ENCODE measurements at regions not wholly inside any gene's neighbourhood (a gene's known extent, or its start where the extent isn't known, plus 50 kb on each side); places are given as distances from the start of the nearest gene placed in this dataset.

DNA sequence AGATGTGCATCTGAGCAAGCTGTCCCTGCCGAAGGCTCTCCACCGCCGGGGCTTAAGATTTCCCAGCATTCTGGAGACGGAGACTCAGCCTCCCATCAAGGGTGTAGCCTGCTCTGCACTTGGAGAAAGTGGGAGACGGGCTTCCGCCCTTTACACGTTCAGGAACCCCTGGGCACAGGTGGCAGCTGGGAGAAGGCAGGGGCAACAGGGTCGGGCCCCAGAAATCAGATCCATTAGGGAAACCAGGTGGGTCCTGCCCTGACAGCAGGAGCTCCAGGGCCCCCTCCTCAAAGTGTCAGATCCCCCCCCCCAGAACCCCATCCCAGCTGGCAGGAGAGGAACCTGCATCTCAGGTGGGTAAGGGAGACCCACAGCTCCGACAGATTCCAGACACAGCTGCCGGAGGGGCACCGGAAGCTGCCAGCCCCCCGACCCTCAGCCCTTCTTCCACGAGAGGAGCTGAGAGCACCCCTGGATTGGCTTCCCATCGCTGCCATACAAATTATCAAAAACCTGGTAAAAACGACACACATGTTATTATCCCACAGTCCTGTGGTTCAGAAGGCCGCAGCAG is 236.6 kb downstream of the NPHP4 start:
- TF ChIP-seq TAF1 (IDR thresholded peaks at IDR 0.05; ENCODE audit: low read depth) = no peak
- TF ChIP-seq, protein P1, sequence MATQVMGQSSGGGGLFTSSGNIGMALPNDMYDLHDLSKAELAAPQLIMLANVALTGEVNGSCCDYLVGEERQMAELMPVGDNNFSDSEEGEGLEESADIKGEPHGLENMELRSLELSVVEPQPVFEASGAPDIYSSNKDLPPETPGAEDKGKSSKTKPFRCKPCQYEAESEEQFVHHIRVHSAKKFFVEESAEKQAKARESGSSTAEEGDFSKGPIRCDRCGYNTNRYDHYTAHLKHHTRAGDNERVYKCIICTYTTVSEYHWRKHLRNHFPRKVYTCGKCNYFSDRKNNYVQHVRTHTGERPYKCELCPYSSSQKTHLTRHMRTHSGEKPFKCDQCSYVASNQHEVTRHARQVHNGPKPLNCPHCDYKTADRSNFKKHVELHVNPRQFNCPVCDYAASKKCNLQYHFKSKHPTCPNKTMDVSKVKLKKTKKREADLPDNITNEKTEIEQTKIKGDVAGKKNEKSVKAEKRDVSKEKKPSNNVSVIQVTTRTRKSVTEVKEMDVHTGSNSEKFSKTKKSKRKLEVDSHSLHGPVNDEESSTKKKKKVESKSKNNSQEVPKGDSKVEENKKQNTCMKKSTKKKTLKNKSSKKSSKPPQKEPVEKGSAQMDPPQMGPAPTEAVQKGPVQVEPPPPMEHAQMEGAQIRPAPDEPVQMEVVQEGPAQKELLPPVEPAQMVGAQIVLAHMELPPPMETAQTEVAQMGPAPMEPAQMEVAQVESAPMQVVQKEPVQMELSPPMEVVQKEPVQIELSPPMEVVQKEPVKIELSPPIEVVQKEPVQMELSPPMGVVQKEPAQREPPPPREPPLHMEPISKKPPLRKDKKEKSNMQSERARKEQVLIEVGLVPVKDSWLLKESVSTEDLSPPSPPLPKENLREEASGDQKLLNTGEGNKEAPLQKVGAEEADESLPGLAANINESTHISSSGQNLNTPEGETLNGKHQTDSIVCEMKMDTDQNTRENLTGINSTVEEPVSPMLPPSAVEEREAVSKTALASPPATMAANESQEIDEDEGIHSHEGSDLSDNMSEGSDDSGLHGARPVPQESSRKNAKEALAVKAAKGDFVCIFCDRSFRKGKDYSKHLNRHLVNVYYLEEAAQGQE (IDR thresholded peaks at IDR 0.05; ENCODE audit: low read depth) = no peak
- TF ChIP-seq YY1 (IDR thresholded peaks at IDR 0.05; ENCODE audit: low read depth) = no peak
- TF ChIP-seq, protein P2, sequence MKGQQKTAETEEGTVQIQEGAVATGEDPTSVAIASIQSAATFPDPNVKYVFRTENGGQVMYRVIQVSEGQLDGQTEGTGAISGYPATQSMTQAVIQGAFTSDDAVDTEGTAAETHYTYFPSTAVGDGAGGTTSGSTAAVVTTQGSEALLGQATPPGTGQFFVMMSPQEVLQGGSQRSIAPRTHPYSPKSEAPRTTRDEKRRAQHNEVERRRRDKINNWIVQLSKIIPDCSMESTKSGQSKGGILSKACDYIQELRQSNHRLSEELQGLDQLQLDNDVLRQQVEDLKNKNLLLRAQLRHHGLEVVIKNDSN (IDR thresholded peaks at IDR 0.05) = no peak
- no peak for TF ChIP-seq CEBPB (IDR thresholded peaks at IDR 0.05)
- no peak for TF ChIP-seq FOXM1 (IDR thresholded peaks at IDR 0.05; ENCODE audit: borderline replicate concordance, low read depth)
- no peak for TF ChIP-seq RAD21 (IDR thresholded peaks at IDR 0.05; ENCODE audit: low read depth)
- TF ChIP-seq TEAD4 (IDR thresholded peaks at IDR 0.05) = no peak
- TF ChIP-seq, protein P3, sequence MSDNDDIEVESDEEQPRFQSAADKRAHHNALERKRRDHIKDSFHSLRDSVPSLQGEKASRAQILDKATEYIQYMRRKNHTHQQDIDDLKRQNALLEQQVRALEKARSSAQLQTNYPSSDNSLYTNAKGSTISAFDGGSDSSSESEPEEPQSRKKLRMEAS (IDR thresholded peaks at IDR 0.05) = no peak
- TF ChIP-seq NFIC (IDR thresholded peaks at IDR 0.05) = no peak

DNA sequence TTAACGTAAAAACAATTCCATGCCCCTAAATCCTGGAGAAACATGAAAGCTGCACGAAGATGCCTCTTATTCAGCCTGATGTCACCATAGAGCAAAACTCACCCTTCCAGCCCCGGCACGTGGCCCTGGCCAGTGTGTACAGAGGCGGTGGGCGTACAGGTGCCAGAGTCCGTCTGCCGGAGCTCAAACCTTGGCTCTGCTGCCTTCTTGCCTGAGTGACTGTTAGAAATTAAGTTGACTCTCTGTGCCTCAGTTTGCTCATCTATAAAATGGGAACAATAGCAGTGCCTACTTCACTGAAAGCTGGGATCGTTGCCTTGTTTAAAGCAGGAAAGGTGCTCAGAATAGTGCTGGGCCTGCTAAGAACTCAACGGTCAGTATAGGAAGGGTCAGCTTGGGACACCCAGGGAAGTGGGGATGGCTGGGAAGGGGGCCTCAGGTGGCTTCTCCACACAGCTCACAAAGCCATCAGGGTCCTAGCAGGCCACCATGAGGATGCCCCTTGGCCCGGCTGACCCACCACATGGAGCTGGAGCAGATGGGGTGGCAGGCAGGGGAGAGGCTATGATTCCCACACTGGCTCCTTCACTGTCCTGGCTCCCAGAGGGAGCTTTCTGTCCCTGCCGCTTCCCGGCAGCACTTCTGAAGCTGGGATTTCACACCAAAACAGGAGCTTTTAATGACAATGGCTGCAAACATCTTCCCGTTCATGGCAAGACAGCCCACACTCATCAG is 237.2 kb downstream of the NPHP4 start:
- TF ChIP-seq FOXM1 (IDR thresholded peaks at IDR 0.05; ENCODE audit: borderline replicate concordance, low read depth) (no peak), CREB1 (IDR thresholded peaks at IDR 0.05; ENCODE audit: low read depth) (no peak), TCF12 (IDR thresholded peaks at IDR 0.05; ENCODE audit: low read depth) (no peak), NFIC (IDR thresholded peaks at IDR 0.05) (no peak)
- TF ChIP-seq, protein P3 (IDR thresholded peaks at IDR 0.05) = no peak
- TF ChIP-seq, protein P1 (IDR thresholded peaks at IDR 0.05; ENCODE audit: low read depth) = no peak
- TF ChIP-seq, protein P2 (IDR thresholded peaks at IDR 0.05) = no peak

DNA sequence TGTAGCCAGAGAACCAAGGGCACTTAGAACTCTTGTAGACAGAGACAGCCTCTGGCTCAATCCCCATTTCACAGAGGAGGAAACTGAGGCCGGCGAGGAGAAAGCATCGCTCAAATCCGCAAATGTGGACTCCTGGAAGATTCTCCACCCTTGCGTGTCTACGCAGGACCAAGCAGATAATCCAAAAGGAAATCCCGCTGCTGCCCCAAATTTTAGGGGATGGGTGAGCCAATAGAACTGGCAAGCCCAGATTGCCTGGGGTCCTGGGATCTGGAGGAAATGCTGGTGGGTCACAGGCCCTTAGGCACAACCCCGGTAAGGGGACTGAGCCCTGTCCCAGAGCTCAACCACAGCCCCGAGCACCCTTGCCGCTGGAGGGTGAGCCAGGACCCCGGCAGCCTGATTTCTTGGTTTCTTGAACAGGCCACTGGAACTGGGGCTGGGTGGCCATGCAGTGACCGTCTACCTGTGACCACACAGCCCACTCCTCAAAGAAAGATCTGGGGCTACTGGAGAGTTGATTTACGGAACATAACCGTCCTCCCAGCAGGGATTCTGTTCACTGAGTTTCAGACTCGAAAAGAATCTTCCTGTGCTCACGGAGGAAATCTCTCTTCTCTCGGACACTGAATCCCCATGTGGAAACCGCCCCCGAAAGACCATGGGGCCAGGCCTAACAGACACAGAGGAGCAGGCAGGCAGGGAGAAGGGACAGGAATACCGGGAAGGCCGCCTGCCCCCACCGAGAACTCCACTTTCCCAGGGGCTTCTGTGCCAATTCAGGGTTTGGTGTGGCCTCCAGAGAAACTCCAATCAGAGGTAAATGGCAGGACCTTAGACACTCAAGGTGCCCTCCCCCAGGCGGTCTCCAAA is 238.4 kb downstream of the NPHP4 start:
- TF ChIP-seq, protein P1 (IDR thresholded peaks at IDR 0.05; ENCODE audit: low read depth) = no peak
- TF ChIP-seq FOXM1 (IDR thresholded peaks at IDR 0.05; ENCODE audit: borderline replicate concordance, low read depth) = no peak
- no peak for TF ChIP-seq CREB1 (IDR thresholded peaks at IDR 0.05; ENCODE audit: low read depth)
- TF ChIP-seq TCF12 (IDR thresholded peaks at IDR 0.05; ENCODE audit: low read depth) = no peak
- no peak for TF ChIP-seq YY1 (IDR thresholded peaks at IDR 0.05; ENCODE audit: low read depth)
- TF ChIP-seq, protein P3 (IDR thresholded peaks at IDR 0.05) = no peak
- TF ChIP-seq NFIC (IDR thresholded peaks at IDR 0.05) = no peak
- no peak for TF ChIP-seq RAD21 (IDR thresholded peaks at IDR 0.05; ENCODE audit: low read depth)
- TF ChIP-seq ZBTB7A (IDR thresholded peaks at IDR 0.05; ENCODE audit: low read depth) = no peak
- TF ChIP-seq EP300 (IDR thresholded peaks at IDR 0.05; ENCODE audit: borderline replicate concordance) = no peak
- no peak for TF ChIP-seq TEAD4 (IDR thresholded peaks at IDR 0.05)
- no peak for TF ChIP-seq CEBPB (IDR thresholded peaks at IDR 0.05)

Measured in Ishikawa (cell line).